ENCODE measurements at regions not wholly inside any gene's neighbourhood (a gene's known extent, or its start where the extent isn't known, plus 50 kb on each side); places are given as distances from the start of the nearest gene placed in this dataset.

GRCh38 chr4:54384152-54384551 is 155.1 kb downstream of the PDGFRA start:
- TF ChIP-seq ZNF484 (CRISPR knock-in tag; IDR thresholded peaks at IDR 0.05; ENCODE audit: borderline replicate concordance, low read depth) (no peak), BCL3 (CRISPR knock-in tag; IDR thresholded peaks at IDR 0.05) (no peak), AFF4 (CRISPR knock-in tag; IDR thresholded peaks at IDR 0.05) (no peak), NFYB (CRISPR knock-in tag; IDR thresholded peaks at IDR 0.05) (no peak), CEBPB (IDR thresholded peaks at IDR 0.05; ENCODE audit: borderline replicate concordance, low read depth, low read length) (no peak), HDAC2 (CRISPR knock-in tag; IDR thresholded peaks at IDR 0.05) (no peak), ZNF329 (CRISPR knock-in tag; IDR thresholded peaks at IDR 0.05; ENCODE audit: low read depth) (no peak), EZH2 (conservative IDR thresholded peaks at IDR 0.05; ENCODE audit: low read depth, low read length) (no peak)
